ENCODE measurements at regions not wholly inside any gene's neighbourhood (a gene's known extent, or its start where the extent isn't known, plus 50 kb on each side); places are given as distances from the start of the nearest gene placed in this dataset.

DNA sequence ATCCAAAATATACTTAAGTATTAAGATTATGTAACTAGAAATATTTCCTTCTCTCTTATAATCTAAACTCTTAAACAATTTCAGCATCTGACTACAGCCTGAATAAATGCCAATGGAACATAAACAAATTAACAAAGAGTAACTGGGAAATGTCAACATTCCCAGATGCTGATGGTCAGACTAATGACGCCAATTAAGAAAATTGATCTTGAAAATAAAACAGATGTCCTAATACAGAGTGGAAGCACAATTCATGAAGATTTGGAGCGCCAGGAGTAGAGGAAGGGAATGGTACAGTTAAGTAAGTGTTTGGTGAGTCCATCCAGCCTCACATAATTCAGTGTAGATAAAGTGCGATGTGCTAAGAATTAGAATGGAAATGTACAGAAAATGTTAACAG, 203.7 kb upstream of the NWD2 start:
- Histone ChIP-seq H3K27ac (ENCODE audit: low read length in 2 of 2) (no peak overlapping the region), H3K4me1 (ENCODE audit: control insufficient read depth in 2 of 2, insufficient read depth in 2 of 2, low read length in 2 of 2) (no peaks in the 10 kb centered on the region)
- H3K4me3 Mint-ChIP-seq = no peak overlapping the region

DNA sequence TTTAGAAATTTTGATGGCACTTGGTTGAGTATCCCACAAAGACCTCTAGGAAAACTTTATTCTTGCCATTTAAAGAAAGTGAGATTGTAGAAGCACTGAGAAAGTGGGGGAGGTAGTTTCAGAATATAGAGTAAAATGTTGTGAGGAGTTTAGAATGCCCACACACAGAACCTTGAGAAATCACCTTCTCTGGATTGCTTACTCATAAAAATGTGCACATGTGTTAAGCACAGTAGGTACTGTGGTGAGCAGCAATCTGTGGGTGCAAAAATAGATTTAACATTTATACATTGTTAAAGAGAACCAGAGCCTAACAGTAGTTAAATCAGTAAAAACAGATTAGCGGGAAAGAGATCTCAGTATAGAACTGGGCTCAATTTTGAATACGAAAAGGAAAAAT, 201.2 kb upstream of the NWD2 start:
- Histone ChIP-seq H3K9me3 (ENCODE audit: control extremely low read depth in 1 of 3, control insufficient read depth in 2 of 3, insufficient read depth in 1 of 3, low read length in 2 of 3) (no peaks in the 10 kb centered on the region), H3K27me3 (replicated peaks in 1 of 4; ENCODE audit: control extremely low read depth in 1 of 4, control insufficient read depth in 3 of 4, insufficient read depth in 4 of 4, low read length in 3 of 4) (no peaks in the 10 kb centered on the region), H3K36me3 (replicated peaks in 1 of 2; ENCODE audit: control extremely low read depth in 1 of 2, control insufficient read depth in 1 of 2, extremely low read depth in 1 of 2, insufficient read depth in 2 of 2, low read length in 1 of 2) (no peaks in the 10 kb centered on the region), H2AFZ (ENCODE audit: insufficient read depth, low read depth, low read length, poor library complexity, severe bottlenecking) (no peak overlapping the region), H3K4me3 (ENCODE audit: control extremely low read depth in 1 of 5, extremely low read depth in 1 of 5, insufficient read depth in 1 of 5, low read depth in 2 of 5, low read length in 4 of 5) (no peak overlapping the region), H3K4me2 (replicated peaks; ENCODE audit: low read depth, low read length, poor library complexity, severe bottlenecking) (no peak overlapping the region), H3K9ac (ENCODE audit: low read length) (no peak overlapping the region), H3K4me1 (ENCODE audit: control insufficient read depth in 2 of 2, insufficient read depth in 2 of 2, low read length in 2 of 2) (no peaks in the 10 kb centered on the region), H3K79me2 (ENCODE audit: control insufficient read depth, insufficient read depth, low read length) (no peaks in the 10 kb centered on the region), H4K20me1 (ENCODE audit: control insufficient read depth, insufficient read depth, low read length, poor library complexity, severe bottlenecking) (no peaks in the 10 kb centered on the region), H3K27ac (ENCODE audit: low read length in 2 of 2) (no peak overlapping the region)
- CTCF ChIA-PET = no interaction called here
- no peak for TF ChIP-seq EZH2 (IDR thresholded peaks at IDR 0.05; ENCODE audit: borderline replicate concordance, insufficient read depth, low read depth, low read length, poor library complexity, severe bottlenecking)
- TF ChIP-seq, protein P1, sequence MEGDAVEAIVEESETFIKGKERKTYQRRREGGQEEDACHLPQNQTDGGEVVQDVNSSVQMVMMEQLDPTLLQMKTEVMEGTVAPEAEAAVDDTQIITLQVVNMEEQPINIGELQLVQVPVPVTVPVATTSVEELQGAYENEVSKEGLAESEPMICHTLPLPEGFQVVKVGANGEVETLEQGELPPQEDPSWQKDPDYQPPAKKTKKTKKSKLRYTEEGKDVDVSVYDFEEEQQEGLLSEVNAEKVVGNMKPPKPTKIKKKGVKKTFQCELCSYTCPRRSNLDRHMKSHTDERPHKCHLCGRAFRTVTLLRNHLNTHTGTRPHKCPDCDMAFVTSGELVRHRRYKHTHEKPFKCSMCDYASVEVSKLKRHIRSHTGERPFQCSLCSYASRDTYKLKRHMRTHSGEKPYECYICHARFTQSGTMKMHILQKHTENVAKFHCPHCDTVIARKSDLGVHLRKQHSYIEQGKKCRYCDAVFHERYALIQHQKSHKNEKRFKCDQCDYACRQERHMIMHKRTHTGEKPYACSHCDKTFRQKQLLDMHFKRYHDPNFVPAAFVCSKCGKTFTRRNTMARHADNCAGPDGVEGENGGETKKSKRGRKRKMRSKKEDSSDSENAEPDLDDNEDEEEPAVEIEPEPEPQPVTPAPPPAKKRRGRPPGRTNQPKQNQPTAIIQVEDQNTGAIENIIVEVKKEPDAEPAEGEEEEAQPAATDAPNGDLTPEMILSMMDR (IDR thresholded peaks at IDR 0.05) = no peak
- H3K4me1 Mint-ChIP-seq = no peaks in the 10 kb centered on the region
- H3K4me3 Mint-ChIP-seq = no peak overlapping the region
- intact Hi-C loops (cut with micrococcal nuclease) = no loop called here
- 96% methylated on average over 2 of the region's 2 CpGs for WGBS (ENCODE audit: insufficient coverage)
- DNase-seq (no peak), ATAC-seq (ENCODE audit: low read depth) (no peak)
- POLR2A ChIA-PET = no interaction called here
- no peaks in the 10 kb centered on the region for H3K9me3 Mint-ChIP-seq (ENCODE audit: insufficient read depth)
- H3K27ac Mint-ChIP-seq = no peak overlapping the region
- H3K27me3 Mint-ChIP-seq = no peaks in the 10 kb centered on the region

More for the DNA sequence above, 203.7 kb upstream of the NWD2 start:
- Histone ChIP-seq H3K27me3 (replicated peaks in 1 of 4; ENCODE audit: control extremely low read depth in 1 of 4, control insufficient read depth in 3 of 4, insufficient read depth in 4 of 4, low read length in 3 of 4) (no peaks in the 10 kb centered on the region), H4K20me1 (ENCODE audit: control insufficient read depth, insufficient read depth, low read length, poor library complexity, severe bottlenecking) (no peaks in the 10 kb centered on the region), H3K79me2 (ENCODE audit: control insufficient read depth, insufficient read depth, low read length) (no peaks in the 10 kb centered on the region), H3K9ac (ENCODE audit: low read length) (no peak overlapping the region), H3K4me3 (ENCODE audit: control extremely low read depth in 1 of 5, extremely low read depth in 1 of 5, insufficient read depth in 1 of 5, low read depth in 2 of 5, low read length in 4 of 5) (no peak overlapping the region), H2AFZ (ENCODE audit: insufficient read depth, low read depth, low read length, poor library complexity, severe bottlenecking) (no peak overlapping the region), H3K4me2 (replicated peaks; ENCODE audit: low read depth, low read length, poor library complexity, severe bottlenecking) (no peak overlapping the region), H3K36me3 (replicated peaks in 1 of 2; ENCODE audit: control extremely low read depth in 1 of 2, control insufficient read depth in 1 of 2, extremely low read depth in 1 of 2, insufficient read depth in 2 of 2, low read length in 1 of 2) (no peaks in the 10 kb centered on the region), H3K9me3 (ENCODE audit: control extremely low read depth in 1 of 3, control insufficient read depth in 2 of 3, insufficient read depth in 1 of 3, low read length in 2 of 3) (no peaks in the 10 kb centered on the region)
- WGBS (ENCODE audit: insufficient coverage) = no CpG with 5 or more reads among the region's 3 CpGs
- no peaks in the 10 kb centered on the region for H3K27me3 Mint-ChIP-seq
- no peak for DNase-seq
- no peaks in the 10 kb centered on the region for H3K4me1 Mint-ChIP-seq
- H3K27ac Mint-ChIP-seq = no peak overlapping the region
- TF ChIP-seq, protein P1 (IDR thresholded peaks at IDR 0.05) = no peak
- intact Hi-C loops (cut with micrococcal nuclease) = no loop called here
- H3K9me3 Mint-ChIP-seq (ENCODE audit: insufficient read depth) = no peaks in the 10 kb centered on the region
- no peak for ATAC-seq (ENCODE audit: low read depth)
- ChIA-PET POLR2A (no interaction called here), CTCF (no interaction called here)

Measured in B cell (primary cell).